B cell (primary cell): ENCODE measurements at regions not wholly inside any gene's neighbourhood (a gene's known extent, or its start where the extent isn't known, plus 50 kb on each side); places are given as distances from the start of the nearest gene placed in this dataset.

Source experiments
- ATAC-seq: fragments of 200-7000 bp; cut with Tn5 transposase; one replicate; pipeline ENCODE4 v1.10.0; 2021; ENCODE audit warnings: low read depth, mild to moderate bottlenecking, moderate number of reproducible peaks, moderate library complexity
- CTCF ChIA-PET: fragments of 350-600 bp; sonication (Branson Sonifier 250); formaldehyde crosslinking; loops from one replicate; lab custom pipeline; 2021; ENCODE audit warnings: antibody characterized with exemption, inconsistent platforms; lab: Charles Lee
- POLR2A ChIA-PET: fragments of 350-600 bp; sonication (Branson Sonifier 250); formaldehyde crosslinking; loops from one replicate; lab custom pipeline; 2021; ENCODE audit warnings: antibody characterized with exemption; lab: Charles Lee
- DNase-seq: peaks from one replicate; pipeline ENCODE4 v3.0.0; 2013
- H2AFZ ChIP-seq: 2 replicates; pipeline ENCODE4 v1.6.1; 2012; ENCODE audit warnings: mild to moderate bottlenecking, low read depth, low read length; ENCODE audit not compliant: insufficient read depth, poor library complexity, severe bottlenecking
- H3K27ac ChIP-seq, 2 donors: 1 replicate in 1 of 2; 2 replicates in 1 of 2; pipeline ENCODE4 v1.5.1; 2012 to 2013; ENCODE audit warnings: low read length in 2 of 2, mild to moderate bottlenecking in 2 of 2, moderate library complexity in 1 of 2
- H3K27me3 ChIP-seq, 4 experiments: fragments of 200-600 bp in 1 of 4; sonication (generic) in 1 of 4; replicated peaks in 1 of 4; 1 replicate in 2 of 4; 2 replicates in 2 of 4; pipeline versions ENCODE4 v1.6.1 to v1.7.0; 2013 to 2016; ENCODE audit warnings: low read length in 3 of 4, mild to moderate bottlenecking in 2 of 4, mixed read lengths in 1 of 4, moderate library complexity in 1 of 4; ENCODE audit not compliant: insufficient read depth in 4 of 4, control insufficient read depth in 3 of 4; ENCODE audit errors: control extremely low read depth in 1 of 4
- H3K36me3 ChIP-seq, 2 experiments: replicated peaks in 1 of 2; 1 replicate in 1 of 2; 2 replicates in 1 of 2; pipeline versions ENCODE4 v1.6.1 to v1.7.1; 2013; ENCODE audit warnings: low read length in 1 of 2; ENCODE audit not compliant: insufficient read depth in 2 of 2, control insufficient read depth in 1 of 2; ENCODE audit errors: control extremely low read depth in 1 of 2, extremely low read depth in 1 of 2
- H3K4me1 ChIP-seq, 2 donors: fragments of 200-600 bp in 1 of 2; sonication (generic) in 1 of 2; 1 replicate in 1 of 2; 2 replicates in 1 of 2; pipeline versions ENCODE4 v1.5.1 to v1.6.1; 2013 to 2017; ENCODE audit warnings: low read length in 2 of 2; ENCODE audit not compliant: control insufficient read depth in 2 of 2, insufficient read depth in 2 of 2
- H3K4me2 ChIP-seq: replicated peaks from 2 replicates; pipeline ENCODE3; 2012; ENCODE audit warnings: mild to moderate bottlenecking, low read depth, low read length; ENCODE audit not compliant: poor library complexity, severe bottlenecking
- H3K4me3 ChIP-seq, 5 experiments: fragments of 200-600 bp in 1 of 5; sonication (generic) in 1 of 5; 1 replicate in 3 of 5; 2 replicates in 2 of 5; pipeline versions ENCODE4 v1.5.1 to v1.7.0; 2011 to 2016; ENCODE audit warnings: low read length in 4 of 5, mild to moderate bottlenecking in 4 of 5, low read depth in 2 of 5, control low read depth in 1 of 5, moderate library complexity in 1 of 5; ENCODE audit not compliant: insufficient read depth in 1 of 5; ENCODE audit errors: control extremely low read depth in 1 of 5, extremely low read depth in 1 of 5
- H3K79me2 ChIP-seq: fragments of 200-600 bp; sonication (generic); one replicate; pipeline ENCODE4 v1.6.0; 2016; ENCODE audit warnings: low read length; ENCODE audit not compliant: control insufficient read depth, insufficient read depth
- H3K9ac ChIP-seq: fragments of 200-600 bp; sonication (generic); 2 replicates; pipeline ENCODE4 v1.6.1; 2017; ENCODE audit warnings: mild to moderate bottlenecking, low read length, moderate library complexity
- H3K9me3 ChIP-seq, 3 donors: one replicate each; pipeline versions ENCODE4 v1.6.1 to v1.7.1; 2013; ENCODE audit warnings: low read length in 2 of 3; ENCODE audit not compliant: control insufficient read depth in 2 of 3, insufficient read depth in 1 of 3; ENCODE audit errors: control extremely low read depth in 1 of 3
- H4K20me1 ChIP-seq: 2 replicates; pipeline ENCODE4 v1.6.0; 2012; ENCODE audit warnings: mild to moderate bottlenecking, low read length; ENCODE audit not compliant: insufficient read depth, control insufficient read depth, poor library complexity, severe bottlenecking
- H3K27ac Mint-ChIP-seq: one replicate; pipeline ENCODE4 v1.8.0; 2021; ENCODE audit warnings: mixed read lengths
- H3K27me3 Mint-ChIP-seq: one replicate; pipeline ENCODE4 v1.8.0; 2021; ENCODE audit warnings: mixed read lengths
- H3K4me1 Mint-ChIP-seq: one replicate; pipeline ENCODE4 v1.8.0; 2021; ENCODE audit warnings: mixed read lengths
- H3K4me3 Mint-ChIP-seq: one replicate; pipeline ENCODE4 v1.8.0; 2021; ENCODE audit warnings: mixed read lengths
- H3K9me3 Mint-ChIP-seq: one replicate; pipeline ENCODE4 v1.8.0; 2022; ENCODE audit warnings: mixed read lengths; ENCODE audit not compliant: insufficient read depth
- CTCF ChIP-seq: fragments of 200-600 bp; IDR thresholded peaks from one replicate; pipeline ENCODE4 v1.8.0; 2022; ENCODE audit warnings: antibody characterized with exemption, mild to moderate bottlenecking
- EZH2 ChIP-seq: IDR thresholded peaks from 2 replicates; pipeline ENCODE4 v1.6.1; 2012; ENCODE audit warnings: borderline replicate concordance, low read depth, mild to moderate bottlenecking, moderate library complexity, low read length; ENCODE audit not compliant: insufficient read depth, poor library complexity, severe bottlenecking
- WGBS: methylation state at CpG from one replicate; pipeline ENCODE4 v1.1.5; 2013; ENCODE audit warnings: missing lambda C conversion rate; ENCODE audit not compliant: insufficient coverage; 5-methylcytosine and 5-hydroxymethylcytosine counted together
- intact Hi-C: fragments of 100-400 bp; cut with micrococcal nuclease; formaldehyde crosslinking; loops from one replicate; pipeline ENCODE4 v1.10.0; 2022

GRCh38 chr15:39427705-39428104, 153.2 kb upstream of the THBS1 start:
- ATAC-seq (no peak), DNase-seq (no peak)
- Histone ChIP-seq H3K36me3 (no peaks in the 10 kb centered on the region), H3K79me2 (no peaks in the 10 kb centered on the region), H3K9me3 (no peaks in the 10 kb centered on the region), H3K4me3 (no peak overlapping the region), H3K4me2 (peak overlapping the region; percentile 26), H3K27ac (no peak overlapping the region), H2AFZ (no peak overlapping the region), H3K4me1 (peaks cover 13% of the 10 kb centered on the region in 2 donors), H4K20me1 (no peaks in the 10 kb centered on the region), H3K9ac (no peak overlapping the region), H3K27me3 (peaks cover 0 to 16% (median 8%) of the 10 kb centered on the region in 4 experiments)
- H3K4me1 Mint-ChIP-seq = peaks cover 11% of the 10 kb centered on the region
- peaks cover 23% of the 10 kb centered on the region for H3K27me3 Mint-ChIP-seq
- H3K9me3 Mint-ChIP-seq = no peaks in the 10 kb centered on the region
- no peak overlapping the region for H3K27ac Mint-ChIP-seq
- ChIA-PET POLR2A (no interaction called here), CTCF (no interaction called here)
- intact Hi-C loops = no loop called here
- WGBS = 0% methylated on average over 3 of the region's 3 CpGs
- TF ChIP-seq EZH2 (no peak), CTCF (no peak)
- H3K4me3 Mint-ChIP-seq = no peak overlapping the region

DNA sequence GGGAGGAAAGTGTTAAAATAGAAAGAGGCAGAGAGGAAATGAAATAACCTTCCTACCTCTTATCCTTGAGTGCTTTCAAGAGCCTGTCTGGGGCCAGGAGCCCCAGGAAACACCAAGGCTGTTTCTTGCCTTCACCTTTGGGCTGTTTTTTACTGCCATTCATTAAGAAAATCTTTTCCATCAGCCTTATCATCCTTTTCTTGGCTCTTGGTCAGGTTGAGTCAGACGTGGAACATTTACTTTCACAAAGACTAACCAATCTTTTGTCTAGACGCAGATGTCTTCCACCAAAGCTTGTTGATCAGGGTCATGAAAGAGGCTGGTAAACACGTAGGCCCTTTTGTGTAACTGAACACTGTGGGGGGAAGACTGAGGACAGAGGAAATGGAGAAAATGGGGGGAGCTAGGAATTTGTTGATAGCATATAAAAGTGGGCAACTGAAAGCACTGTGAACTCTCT, 151.0 kb upstream of the THBS1 start:
- H3K79me2 ChIP-seq = no peaks in the 10 kb centered on the region
- no peaks in the 10 kb centered on the region for H4K20me1 ChIP-seq
- H3K4me2 ChIP-seq = no peak overlapping the region
- H2AFZ ChIP-seq = no peak overlapping the region
- no peak for TF ChIP-seq CTCF
- no peak for TF ChIP-seq EZH2
- Mint-ChIP-seq H3K27me3 (peaks cover 28% of the 10 kb centered on the region), H3K9me3 (no peaks in the 10 kb centered on the region), H3K4me3 (no peak overlapping the region), H3K4me1 (peaks cover 11% of the 10 kb centered on the region), H3K27ac (no peak overlapping the region)
- H3K4me3 ChIP-seq = no peak overlapping the region
- peaks cover 13% of the 10 kb centered on the region in 2 donors for H3K4me1 ChIP-seq
- peaks cover 0 to 16% (median 8%) of the 10 kb centered on the region in 4 experiments for H3K27me3 ChIP-seq
- ChIA-PET CTCF (no interaction called here), POLR2A (no interaction called here)
- WGBS = 17% methylated on average over 1 of the region's 3 CpGs
- DNase-seq (no peak), ATAC-seq (no peak)
- intact Hi-C loops = no loop called here
- no peaks in the 10 kb centered on the region for H3K9me3 ChIP-seq
- no peaks in the 10 kb centered on the region for H3K36me3 ChIP-seq
- H3K27ac ChIP-seq = no peak overlapping the region
- no peak overlapping the region for H3K9ac ChIP-seq
